M059J (cell line): ENCODE measurements at regions not wholly inside any gene's neighbourhood (a gene's known extent, or its start where the extent isn't known, plus 50 kb on each side); places are given as distances from the start of the nearest gene placed in this dataset.
A peak's percentile ranks its signal among the peaks of the same experiment; 100 is the strongest.

ENCODE experiments used
- DNase-seq: peaks from one replicate; pipeline ENCODE4 v3.0.0-alpha.2; 2012; ENCODE audit warnings: low read depth

DNA sequence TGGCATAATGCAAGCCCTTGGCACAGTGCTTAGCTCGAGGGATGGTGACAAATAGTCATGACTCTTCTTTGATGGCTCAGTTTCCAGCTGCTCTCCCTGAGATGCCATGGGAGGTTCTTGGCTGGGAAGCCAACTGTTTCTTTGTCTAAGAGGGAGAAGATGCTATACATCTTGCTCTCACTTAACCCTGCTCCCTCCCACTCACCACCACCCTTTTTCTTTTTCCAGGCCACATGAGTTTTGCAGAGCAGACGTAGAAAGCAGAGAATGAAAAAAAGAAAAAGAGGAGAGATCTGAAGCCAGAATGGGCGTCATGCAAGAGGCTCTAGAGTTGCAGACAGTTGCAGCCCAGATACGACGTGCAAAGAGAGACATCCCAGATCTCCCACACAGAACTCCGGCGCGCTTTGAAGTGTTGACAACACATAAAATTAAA lies 160.5 kb downstream of the FGF18 start:
- DNase-seq, result no peak

DNA sequence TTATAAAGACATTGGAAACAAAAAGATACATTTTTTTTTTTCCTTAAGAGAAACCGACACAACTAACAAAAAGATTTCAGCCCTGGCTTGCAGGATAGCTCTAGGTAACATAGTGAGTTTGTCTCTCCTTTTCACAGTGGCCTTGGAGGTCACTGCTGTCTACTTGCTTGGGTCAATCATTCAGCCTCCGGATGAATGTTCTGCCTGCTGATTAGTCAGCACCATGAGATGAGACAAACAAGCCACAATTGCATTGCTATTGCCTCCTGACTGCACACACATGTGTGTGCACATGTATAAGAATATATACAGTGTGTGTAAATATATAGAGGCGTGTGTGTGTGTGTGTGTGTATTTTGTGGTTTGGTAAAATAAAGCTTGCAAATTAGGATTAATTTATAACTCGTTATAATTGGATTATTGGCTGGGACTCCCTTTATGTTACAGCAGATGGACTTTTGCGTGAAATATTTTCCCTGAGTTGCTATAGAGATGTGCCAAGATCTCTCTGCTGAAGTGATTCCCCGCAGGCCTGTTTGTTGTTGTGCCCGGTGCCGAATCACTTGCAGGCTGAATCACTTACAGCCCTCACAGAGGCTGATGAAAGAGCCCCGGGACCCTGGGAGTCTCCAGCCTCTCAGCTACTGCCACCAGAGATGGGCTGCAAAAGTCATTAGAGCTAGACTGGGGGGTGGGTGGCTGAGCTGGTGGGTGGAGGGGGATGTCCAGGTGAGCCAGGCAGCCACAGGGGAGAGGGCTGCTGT lies 161.2 kb downstream of the FGF18 start:
- DNase-seq, result peak; percentile 43

DNA sequence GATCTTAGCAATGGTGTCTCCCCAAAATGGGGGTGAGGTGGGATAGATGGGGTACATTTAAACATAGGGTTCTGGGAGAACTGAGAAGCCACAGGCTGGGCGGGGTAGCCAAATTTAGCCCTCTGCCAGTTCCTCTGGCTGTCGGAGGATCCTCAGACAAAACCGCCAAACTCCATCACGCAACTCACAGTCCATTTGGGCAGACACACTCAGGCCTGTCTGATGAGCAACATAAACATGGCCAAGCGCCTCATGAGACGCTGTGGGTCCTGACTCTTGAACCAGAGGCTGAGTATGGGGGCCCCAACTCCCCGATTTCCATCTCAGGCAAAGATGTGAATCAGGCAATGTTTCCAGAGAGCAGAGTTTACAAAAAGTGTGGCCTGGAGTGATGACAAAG lies 162.3 kb downstream of the FGF18 start:
- DNase-seq, result no peak

DNA sequence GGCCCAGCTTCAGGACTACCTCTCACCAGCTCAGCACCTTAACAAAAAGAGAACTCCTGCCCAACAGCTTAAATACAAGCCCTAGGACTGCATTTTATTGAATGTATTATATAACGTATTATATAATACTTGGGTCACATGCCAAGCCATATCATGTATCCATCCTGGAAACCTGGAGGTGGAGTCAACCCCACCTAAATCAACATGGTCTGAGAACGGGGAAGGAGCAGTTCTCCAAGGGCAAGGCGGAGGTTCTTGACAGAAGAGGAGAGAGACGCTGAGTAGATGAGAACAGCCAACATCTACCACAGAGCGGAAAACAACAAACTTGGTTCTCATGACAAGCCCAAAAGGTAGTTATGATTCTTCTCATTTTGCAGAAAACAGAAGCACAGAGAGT lies 163.4 kb downstream of the FGF18 start:
- no peak for DNase-seq

DNA sequence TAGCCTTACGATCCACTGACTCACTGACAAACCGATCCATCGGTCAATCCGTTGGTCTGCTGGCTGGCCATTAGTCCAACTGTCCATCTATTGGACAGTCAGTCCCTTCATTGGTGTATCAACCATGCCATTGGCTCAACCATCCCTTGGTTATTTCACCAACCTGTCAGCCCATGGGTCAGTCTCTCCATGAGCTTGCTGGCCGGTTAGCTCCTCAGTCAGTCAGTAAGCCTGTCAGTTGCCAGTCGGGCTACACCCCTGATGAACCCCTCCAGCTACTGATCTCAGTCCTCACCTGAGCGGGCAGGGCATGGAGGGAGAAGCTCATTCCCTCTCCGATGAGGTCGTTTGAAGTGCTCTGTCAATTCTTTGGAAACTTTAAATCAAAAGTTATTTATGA lies 166.5 kb downstream of the FGF18 start:
- DNase-seq, result no peak

DNA sequence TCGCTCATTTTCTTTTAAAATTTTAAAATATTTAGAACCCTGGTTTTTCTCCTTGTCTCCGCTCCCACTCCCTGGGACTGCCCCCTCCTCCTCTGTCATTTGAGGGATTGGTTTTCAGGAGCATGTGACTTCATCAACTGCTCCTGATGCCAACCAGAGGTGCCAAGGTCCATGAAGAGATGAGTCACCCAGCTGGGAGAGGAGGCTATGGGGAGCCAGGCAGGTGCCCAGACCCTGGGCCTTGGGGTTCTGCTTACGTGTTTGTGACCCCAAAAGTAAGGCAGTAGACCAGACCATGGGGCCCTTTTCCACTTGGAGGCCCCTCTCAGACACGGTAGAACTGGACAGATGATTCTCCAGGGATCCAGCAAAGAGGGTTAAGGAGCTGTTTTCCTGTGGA lies 167.0 kb downstream of the FGF18 start:
- no peak for DNase-seq

DNA sequence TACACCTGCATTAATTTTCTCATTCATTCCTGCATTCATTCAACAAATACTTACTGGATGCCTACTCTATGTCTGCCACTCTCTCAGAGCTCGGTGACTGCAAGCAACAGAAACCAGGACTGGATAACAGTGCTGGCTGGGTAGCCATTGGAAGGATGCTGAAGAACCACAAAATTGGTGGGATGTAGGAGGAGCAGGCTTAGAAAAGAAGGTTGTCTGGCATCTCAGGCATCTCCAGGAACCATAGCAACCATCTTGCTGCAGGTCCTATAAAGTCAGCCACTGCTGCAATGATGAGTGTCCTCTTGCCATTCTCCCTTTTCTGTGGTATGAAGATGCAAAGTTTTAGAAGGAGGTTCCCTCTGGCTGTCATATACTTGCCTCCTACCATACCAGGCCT lies 168.6 kb downstream of the FGF18 start:
- DNase-seq, result no peak

DNA sequence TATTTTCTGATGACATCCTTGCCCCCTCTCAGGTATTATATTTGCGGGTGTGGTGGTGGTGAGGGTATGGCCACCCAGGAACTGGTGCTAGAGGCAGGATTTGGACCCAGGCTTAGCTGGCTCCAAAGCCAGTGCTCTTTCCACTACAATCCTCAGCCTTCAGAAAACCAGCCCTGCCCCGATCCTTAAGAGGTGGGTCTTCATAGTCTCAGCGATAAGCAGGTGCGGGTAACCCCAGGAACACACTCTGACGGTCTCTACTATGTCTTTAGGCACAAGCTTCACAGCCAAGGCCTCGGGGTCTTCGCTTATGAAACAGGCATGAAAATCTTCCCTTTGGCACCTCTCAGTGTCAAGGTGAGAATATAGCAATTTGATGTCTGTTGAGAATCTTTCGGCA lies 169.3 kb downstream of the FGF18 start:
- DNase-seq, result no peak

DNA sequence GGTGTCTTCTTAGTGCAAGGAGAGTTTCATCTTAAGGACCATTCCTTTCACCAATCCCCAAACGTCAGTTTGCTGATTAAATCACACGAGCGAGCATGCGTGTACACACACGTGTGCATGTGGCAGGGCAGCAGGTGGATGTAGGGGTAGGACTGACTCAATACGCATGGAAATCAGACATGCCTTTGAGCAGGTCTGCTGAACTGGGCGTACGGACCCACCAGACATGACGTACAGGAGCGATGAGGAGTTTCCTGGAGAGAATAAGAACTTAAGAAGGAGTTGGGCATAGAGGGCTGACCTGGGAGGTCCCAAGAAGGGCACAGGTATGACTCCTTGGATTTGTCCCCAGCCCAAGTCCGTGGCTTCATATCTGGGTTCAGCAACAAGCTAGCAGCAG lies 170.0 kb downstream of the FGF18 start:
- DNase-seq, result no peak

DNA sequence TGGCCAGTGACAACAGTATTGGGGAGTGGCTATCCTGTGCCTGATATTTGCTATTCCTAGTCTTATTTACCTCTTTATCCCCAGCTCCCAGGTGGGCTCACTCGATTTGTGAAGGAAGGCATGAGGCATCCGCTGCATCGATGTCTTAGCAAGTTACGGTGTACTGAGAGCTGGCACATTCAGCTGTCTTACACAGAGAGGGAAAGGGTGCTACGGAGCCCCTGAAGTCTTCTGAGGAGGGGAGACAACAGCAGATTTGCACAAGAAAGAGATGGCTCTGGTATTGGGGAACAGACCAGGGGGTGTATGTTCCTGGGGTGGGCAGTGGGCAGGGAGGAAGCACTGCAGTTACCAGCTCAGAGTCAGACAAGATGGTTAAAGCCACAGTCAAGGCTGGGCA lies 172.6 kb downstream of the FGF18 start:
- no peak for DNase-seq

DNA sequence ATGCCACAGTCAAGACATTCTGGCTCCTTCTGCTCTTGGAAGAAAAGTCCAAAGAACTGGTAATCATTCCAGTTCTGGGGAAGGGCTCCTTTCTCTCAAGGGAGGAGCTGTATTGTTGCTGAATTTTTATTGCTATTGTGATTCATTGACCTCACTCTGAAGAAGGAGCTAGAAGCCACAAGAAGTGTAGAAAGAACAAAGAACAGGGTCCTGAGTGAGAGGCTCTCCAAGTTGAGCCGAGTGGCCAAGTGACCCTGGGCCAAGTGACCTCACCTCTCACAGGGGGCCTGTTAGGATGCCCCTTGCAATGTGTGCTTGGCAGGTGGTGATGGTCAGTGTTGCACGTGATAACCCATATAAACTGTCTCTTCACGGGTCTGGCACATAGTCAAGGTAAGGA lies 173.3 kb downstream of the FGF18 start:
- peak; percentile 70 for DNase-seq

DNA sequence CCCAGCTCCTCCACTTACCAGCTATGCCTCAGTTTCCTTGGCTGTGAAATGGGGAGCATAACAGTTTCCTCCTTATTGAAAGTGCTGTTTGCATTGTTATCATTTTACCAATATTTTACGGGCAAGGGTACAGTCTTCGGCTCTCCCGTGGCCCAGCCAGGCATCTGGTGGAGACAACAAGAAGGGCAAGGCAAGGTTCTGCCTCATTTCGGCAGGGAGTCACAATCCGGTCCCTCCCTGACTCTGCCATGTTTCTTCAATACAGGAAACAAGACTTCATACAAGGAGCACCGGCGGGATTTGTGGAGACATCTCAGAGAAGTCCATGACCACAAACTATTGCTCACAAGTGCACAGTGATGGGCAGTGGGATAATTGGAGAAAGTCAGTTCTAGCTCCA lies 174.0 kb downstream of the FGF18 start:
- no peak for DNase-seq

DNA sequence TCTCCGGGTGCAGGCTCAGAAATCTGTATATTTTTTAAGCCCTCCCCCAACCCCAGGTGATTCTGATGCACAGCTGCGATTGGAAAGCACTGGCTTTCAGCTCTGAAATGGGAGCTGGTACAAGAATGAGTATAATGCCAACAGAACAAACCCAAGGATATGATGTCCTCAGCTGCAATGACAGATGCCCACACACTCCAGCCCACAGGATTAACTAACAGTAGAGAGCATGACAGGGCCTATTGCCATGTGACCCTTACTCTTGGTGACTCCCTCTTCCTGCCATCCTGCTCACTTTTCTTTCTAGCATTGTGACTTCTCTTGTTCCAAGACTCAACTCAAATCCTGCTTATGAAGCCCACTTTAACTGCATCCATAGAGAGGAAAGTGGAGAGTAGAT lies 174.5 kb downstream of the FGF18 start:
- peak; percentile 12 for DNase-seq

DNA sequence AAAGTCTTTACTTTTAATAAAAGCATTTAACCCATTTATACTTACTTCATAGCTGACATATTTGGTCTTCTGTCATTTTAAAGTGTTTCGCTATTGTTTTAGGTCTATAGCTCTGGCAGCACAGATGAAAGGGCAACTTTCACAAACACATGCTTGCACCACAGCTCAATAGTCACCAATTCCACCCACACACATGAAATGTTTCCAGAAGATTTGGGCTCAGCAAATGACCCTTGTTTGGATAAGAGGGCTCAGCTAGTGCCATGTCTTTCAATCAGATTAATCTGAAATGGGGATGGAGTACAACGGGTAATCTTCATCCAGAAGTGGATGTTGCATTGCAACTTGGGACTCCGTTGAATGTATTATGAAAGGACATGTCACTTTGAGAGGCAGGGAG lies 176.0 kb downstream of the FGF18 start:
- no peak for DNase-seq

DNA sequence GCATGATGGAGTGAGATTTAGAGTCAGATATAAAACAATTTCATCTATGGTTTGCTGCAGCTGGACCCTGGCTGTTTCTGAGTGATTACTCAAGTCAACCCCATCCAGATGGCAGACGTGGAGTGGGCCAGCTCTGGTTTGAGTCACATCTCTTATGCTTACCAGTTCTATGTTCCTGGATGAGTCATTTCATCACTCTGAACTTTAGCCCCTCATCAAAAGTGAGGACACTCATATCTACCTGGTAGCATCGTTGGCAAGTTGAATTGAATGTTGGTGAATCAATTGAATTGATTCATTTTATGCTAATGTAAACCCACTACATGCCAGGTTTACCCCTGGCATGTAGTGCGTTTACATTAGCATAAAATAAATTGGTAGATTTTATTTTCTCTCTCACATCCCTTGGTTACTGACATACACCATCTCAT lies 176.4 kb downstream of the FGF18 start:
- DNase-seq, result peak; percentile 92

DNA sequence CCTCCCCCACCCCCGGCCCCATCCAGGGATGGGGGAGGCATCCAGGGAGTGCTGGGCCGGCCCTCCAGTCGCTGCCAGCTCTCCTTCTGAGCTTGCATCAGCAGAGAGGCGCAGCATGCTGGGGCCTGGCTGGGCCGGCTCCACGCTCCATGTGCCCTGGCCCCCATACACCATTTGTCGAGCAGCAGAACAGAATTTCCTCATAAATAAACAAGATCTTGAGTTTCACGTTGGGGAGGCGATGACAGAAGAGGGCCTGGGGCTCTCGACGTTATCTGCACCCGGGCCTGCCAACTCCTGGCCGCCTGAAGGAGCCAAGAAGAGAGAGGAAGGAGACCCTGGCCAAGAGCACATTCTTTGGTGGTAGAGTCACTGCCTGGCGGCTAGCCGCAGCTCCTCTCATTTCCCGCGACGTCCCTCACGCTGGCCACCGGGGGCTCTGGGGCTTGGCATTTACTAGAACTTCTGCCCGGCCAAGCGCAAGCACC lies 177.0 kb downstream of the FGF18 start:
- DNase-seq, result peak; percentile 97

DNA sequence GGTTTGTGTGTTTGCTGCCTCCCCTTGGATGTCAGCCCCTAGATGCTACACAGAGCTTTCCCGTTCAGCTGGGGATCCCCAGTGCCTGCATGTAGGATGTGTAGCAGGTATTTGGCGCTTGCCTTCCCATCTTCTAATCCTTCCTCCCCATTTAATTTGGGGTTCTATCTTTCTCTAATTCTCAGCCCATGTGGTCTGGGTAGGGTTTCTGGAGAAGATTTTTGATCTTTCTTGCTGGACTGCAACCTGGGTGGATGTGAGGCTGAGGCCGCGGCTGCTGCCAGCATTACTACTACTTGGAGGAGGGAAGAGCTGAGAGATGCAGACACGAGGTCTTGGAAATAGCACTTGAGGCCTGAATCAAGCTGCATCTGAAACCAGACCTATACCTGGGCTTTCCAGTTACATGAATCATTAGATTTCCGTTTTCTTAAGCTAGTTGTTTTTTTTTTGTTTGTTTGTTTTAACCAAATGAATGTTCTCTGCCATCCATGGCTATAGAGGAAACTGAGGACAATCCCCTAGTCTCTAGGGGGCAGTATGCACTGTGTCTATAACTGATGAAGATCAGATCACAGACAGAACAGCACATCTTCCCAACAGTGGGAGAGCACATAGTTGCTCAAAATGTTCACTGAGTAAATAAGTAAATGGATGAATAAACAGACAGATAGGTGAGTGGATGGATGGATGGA lies 178.6 kb downstream of the FGF18 start:
- no peak for DNase-seq

DNA sequence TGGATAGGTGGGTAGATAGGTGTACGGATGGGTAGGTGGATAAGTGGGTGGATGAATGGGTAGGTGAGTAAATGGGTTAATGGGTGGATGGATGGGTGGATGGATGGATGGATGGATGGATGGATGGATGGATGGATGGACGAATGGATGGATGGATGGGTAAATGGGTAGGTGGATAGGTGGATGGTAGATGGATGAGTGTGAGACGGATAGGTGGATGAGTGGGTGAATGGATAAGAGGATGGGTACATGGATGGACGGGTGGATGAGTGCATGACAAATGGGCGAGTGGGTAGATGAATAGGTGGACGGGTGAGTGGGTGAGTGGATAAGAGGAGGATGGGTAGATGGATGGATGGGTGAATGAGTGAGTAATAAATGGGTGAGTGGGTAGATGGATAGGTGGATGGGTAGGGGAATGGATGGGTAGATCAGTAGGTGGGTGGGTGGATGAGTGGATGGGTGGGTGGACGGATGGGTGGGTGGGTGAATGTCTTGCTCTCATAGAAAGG lies 179.2 kb downstream of the FGF18 start:
- DNase-seq, result no peak

DNA sequence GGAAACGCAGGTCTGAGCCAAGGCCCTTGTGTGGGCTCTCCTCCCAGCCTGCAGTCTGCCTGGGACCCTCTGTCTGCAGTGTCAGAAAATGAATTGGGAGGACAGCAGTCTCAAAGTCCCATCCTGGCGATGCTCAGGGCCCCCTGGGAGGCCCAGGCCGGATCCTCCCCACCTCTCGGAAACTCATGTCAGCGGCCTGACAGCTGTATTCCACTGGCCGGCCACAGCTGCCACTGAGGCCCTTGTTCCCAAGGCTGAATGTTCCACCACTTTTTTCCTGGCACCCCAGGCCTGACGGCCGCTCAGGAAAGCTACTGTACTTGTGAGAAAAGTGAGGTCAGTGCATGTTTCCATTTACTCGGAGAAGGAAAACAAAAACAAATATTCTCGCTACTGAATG lies 180.0 kb downstream of the FGF18 start:
- DNase-seq, result no peak

DNA sequence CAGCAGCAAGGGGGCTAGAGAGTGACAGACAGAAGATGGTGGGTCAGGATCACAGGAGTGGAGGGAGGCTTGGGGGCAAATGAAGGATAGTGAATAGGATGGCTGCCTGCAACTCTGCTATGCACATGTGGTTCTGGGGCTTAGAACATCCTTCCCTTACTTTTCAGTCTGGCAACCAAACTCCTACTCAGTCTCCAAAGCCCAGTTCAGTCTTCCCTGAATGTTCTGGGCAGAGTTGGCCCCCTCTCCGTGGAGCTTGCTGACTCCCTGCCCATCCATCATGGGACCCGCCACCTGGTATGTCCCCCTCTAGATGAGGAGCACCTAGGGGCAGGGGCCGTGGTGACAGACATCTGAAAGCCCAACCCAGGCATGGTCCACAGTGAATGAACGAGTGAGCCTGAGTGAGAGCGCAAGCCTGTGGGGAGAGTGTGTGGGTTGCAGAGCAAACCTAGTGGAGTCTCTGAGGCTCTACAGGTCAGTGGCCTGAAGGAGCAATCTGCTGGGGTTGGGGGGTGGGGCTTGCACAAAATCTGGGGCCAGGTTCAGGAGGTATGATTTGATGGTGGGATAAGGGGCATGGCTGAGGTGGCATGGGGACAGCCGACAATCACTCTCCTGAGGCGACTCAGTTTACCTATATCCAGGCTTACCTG lies 180.6 kb downstream of the FGF18 start:
- DNase-seq, result no peak

DNA sequence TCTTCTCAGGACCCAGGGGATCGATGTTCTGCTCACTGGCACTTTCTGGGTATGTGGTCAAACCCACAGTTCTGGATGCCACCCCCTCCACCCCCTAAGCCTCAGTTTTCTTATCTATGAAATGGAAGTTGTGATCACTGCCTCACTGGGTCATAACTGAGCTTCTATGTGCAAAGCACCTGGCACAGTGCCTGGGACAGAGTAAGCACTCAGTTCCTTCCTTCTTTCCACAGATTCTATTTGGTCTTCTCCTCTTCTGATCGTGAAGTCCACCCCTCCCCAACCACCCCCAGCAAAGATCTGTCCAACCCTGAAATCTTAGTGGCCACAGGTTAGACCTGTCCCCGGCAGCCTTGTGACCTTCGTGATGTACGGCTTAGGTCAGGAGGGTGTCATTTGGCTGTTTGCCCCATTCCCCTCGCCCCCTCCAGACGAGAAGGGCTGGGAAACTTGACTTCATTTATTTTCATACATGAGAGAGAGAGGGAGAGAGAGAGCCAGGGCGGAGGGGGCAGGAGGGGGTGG lies 181.4 kb downstream of the FGF18 start:
- DNase-seq, result no peak

DNA sequence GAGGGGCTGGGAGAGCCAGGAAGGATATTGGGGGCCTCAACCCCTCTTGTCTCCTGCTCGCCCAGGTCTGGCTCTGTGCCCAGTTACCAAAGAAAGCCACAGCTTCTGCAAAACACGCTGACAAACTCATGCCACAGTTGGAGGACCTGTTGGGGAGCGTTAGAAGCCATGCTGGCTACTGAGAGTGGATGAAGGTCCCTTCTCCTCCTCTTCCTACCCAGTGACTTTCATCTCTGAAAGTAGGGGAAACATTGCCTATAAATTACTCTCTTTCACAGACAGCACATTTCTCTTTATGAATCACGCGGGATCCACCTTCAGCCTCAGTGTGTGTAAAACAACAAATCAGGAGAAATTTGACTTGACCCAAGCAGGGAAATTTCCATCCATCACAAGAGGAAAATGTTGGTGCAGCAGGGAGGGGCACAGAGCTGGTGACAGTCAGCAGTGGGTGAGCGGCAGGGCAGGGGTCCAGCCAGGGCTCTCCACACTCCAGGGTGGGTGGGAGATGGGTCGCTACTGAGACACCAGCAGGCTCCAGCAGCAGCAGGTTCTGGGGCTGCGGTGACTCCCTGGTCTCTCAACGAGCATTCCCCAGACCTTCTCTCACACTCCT lies 181.9 kb downstream of the FGF18 start:
- no peak for DNase-seq
